ENCODE measurements at regions not wholly inside any gene's neighbourhood (a gene's known extent, or its start where the extent isn't known, plus 50 kb on each side); places are given as distances from the start of the nearest gene placed in this dataset.

- TF ChIP-seq CTCF (IDR thresholded peaks at IDR 0.05) (no peak), POLR2A (IDR thresholded peaks at IDR 0.05) (no peak)
Measured at GRCh38 chr6:146962329-146962728, 241.9 kb upstream of the STXBP5 start.

All from ovary (tissue), 3 donors.